Astrocyte of the spinal cord (primary cell): ENCODE measurements at regions not wholly inside any gene's neighbourhood (a gene's known extent, or its start where the extent isn't known, plus 50 kb on each side); places are given as distances from the start of the nearest gene placed in this dataset.

Source experiments
- DNase-seq: peaks from one replicate; pipeline ENCODE4 v3.0.0; 2011; ENCODE audit warnings: low read depth, low spot score
- H3K4me3 ChIP-seq: 2 replicates; pipeline ENCODE4 v1.5.1; 2011; ENCODE audit warnings: low read depth, mild to moderate bottlenecking, low read length, moderate library complexity
- in situ Hi-C: cut with HindIII; loops from 2 replicates; pipeline ENCODE4 v1.10.0; 2017; ENCODE audit warnings: low sequenced_read_pairs
- TF ChIP-seq, protein P1 (sequence below): IDR thresholded peaks from 2 replicates; pipeline ENCODE4 v1.5.1; 2012; ENCODE audit warnings: low read depth, mild to moderate bottlenecking, low read length, inconsistent platforms

DNA sequence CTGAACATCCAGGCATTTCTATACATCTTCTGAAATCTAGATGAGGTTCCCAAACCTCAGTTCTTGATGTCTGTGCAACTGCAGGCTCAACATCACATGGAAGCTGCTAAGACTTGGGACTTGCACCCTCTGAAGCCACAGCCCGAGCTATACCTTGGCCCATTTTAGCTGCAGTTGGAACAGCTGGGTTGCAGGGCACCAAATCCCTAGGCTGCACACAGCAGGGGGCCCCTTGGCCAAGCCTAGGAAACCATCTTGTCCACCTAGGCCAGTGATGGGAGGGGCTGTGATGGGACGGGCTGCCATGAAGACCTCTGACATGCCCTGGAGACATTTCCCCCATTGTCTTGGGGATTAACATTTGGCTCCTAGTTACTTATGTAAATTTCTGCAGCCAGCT lies 415.8 kb upstream of the SUCLG2 start:
- DNase-seq, result no peak
- TF ChIP-seq, protein P1, sequence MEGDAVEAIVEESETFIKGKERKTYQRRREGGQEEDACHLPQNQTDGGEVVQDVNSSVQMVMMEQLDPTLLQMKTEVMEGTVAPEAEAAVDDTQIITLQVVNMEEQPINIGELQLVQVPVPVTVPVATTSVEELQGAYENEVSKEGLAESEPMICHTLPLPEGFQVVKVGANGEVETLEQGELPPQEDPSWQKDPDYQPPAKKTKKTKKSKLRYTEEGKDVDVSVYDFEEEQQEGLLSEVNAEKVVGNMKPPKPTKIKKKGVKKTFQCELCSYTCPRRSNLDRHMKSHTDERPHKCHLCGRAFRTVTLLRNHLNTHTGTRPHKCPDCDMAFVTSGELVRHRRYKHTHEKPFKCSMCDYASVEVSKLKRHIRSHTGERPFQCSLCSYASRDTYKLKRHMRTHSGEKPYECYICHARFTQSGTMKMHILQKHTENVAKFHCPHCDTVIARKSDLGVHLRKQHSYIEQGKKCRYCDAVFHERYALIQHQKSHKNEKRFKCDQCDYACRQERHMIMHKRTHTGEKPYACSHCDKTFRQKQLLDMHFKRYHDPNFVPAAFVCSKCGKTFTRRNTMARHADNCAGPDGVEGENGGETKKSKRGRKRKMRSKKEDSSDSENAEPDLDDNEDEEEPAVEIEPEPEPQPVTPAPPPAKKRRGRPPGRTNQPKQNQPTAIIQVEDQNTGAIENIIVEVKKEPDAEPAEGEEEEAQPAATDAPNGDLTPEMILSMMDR, result no peak
- no peak overlapping the region for H3K4me3 ChIP-seq
- in situ Hi-C loops, result no loop called here

DNA sequence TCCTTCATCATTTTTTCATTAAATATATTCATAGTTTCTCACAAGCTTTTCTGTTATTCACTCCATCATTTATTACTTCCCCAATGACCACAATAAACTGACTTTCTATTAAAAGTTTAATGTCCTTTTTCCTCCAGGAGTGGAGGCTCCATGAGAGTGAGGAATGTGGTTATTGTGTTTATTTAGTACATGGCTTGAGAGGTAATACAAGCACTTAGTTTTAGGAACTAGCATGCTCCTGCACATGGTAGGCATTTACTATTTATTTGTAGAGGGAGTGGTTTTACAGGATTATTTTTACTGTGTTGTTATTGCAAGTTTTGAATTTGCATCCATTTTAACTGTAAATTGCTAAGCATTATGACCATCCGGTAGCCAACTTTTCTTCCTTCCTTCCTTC lies 412.9 kb upstream of the SUCLG2 start:
- DNase-seq, result no peak
- TF ChIP-seq, protein P1, result no peak
- in situ Hi-C loops, result no loop called here
- H3K4me3 ChIP-seq, result no peak overlapping the region

DNA sequence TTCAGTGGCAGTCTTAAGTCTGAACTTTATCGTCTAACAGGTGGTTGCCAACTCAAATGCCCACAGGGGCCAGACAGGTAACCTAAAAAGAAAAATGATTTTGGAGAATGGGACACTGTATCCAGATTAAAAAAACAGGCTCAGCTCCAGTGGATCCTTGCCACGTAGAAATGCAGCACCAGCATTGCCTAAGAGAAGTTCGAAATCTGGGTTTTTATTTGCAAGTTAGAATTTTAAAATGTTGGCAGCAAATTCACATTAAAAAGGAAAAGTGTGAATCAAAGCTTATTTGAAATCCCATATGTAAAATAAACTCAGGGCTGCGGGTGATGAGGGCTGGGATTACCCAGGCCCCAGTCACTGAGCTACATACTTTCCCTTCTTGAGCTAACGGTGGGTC lies 408.5 kb upstream of the SUCLG2 start:
- no peak overlapping the region for H3K4me3 ChIP-seq
- no peak for DNase-seq
- TF ChIP-seq, protein P1, result no peak
- in situ Hi-C loops, result no loop called here

DNA sequence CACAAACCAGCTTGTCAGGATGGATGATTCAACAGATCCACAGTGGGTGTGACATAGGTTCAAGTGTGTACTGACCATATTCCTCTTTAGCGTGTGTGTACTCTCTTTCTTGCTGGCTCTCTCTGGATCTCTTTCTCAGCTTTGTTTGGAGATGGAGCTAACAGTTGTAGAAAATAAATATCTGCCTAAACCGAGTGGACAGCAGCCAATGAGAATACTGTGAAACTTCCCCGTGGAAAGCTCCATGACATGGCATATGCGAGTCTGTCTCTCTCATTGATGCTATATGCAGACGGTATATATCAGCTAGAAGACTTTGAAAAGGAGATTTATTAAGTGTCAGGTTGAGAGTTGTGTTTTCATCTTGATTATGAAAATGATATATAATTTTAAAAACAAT lies 406.5 kb upstream of the SUCLG2 start:
- no peak for DNase-seq
- in situ Hi-C loops, result no loop called here
- no peak overlapping the region for H3K4me3 ChIP-seq
- TF ChIP-seq, protein P1, result no peak

DNA sequence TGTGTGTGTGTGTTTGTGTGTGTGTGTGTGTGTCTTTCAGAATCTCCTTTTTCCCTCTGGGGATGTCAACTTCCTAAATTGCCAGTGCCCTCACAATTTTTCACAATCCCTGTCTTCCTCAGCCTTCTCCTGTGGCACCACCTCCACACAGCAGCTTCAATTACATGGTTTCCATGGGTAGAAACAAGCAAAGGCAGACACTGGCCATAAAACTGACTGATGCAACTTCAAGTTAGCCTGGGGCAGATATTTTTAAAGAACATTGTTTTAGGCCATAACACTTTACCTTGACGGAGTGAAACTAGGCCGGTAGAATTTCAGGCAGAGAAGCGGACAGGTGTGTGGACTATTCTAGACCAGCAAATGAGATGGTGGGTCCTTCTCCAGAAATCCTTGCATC lies 405.8 kb upstream of the SUCLG2 start:
- no peak overlapping the region for H3K4me3 ChIP-seq
- DNase-seq, result no peak
- in situ Hi-C loops, result no loop called here
- TF ChIP-seq, protein P1, result no peak

DNA sequence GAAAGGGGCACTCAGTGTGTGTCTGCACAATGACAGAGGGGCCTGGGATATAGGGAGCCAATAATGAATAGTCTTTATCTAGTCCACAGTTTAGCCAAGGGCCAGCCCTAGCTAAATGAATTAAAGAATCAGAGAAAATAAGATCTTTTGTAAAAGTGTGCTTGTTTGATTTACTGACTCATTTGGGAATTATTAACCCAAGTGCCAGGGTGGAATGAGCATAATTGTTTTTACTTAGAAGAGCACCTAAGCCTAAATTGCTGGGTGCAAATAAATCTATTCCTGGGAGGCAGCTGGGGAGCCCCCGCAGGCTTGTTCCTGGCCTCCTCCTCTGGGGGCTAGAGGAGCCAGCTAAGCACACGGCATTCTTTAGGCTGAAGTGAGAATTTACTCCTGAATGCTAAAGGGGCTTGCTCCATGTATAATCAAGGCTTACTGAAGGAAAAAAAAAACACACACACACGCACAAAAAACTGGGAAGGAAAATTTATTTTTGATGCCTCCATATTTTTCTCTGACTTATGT lies 405.3 kb upstream of the SUCLG2 start:
- TF ChIP-seq, protein P1, result no peak
- H3K4me3 ChIP-seq, result no peak overlapping the region
- no peak for DNase-seq
- in situ Hi-C loops, result no loop called here
